HG03108 (cell line): ENCODE measurements at regions not wholly inside any gene's neighbourhood (a gene's known extent, or its start where the extent isn't known, plus 50 kb on each side); places are given as distances from the start of the nearest gene placed in this dataset.
"Not testable (repeated sequence)": the region's sequence is repeated elsewhere in the genome, so short reads cannot be mapped to it uniquely, and the experiment has no call there.

Experiments used
- ATAC-seq: cut with Tn5 transposase; IDR thresholded peaks from one replicate; pipeline ENCODE4 v1.9.1; 2021; ENCODE audit warnings: moderate library complexity; ENCODE audit not compliant: unreplicated experiment

GRCh38 chr5:82959466-82959865 lies 117.7 kb downstream of the TMEM167A start:
- ATAC-seq = no peak

GRCh38 chr5:82956600-82956999 lies 120.6 kb downstream of the TMEM167A start:
- no peak for ATAC-seq

GRCh38 chr5:82952326-82952725 lies 124.9 kb downstream of the TMEM167A start:
- ATAC-seq = no peak

GRCh38 chr5:82944267-82944666 lies 132.9 kb downstream of the TMEM167A start:
- not testable (repeated sequence) for ATAC-seq

GRCh38 chr5:82942083-82942881 lies 134.9 kb downstream of the TMEM167A start:
- ATAC-seq = no peak

- ATAC-seq = no peak
Observed at GRCh38 chr5:82938901-82939725, 138.1 kb downstream of the TMEM167A start.

- ATAC-seq = not testable (repeated sequence)
Observed at GRCh38 chr5:82932473-82933220, 144.5 kb downstream of the TMEM167A start.

- no peak for ATAC-seq
Observed at GRCh38 chr5:82931110-82931509, 146.1 kb downstream of the TMEM167A start.

GRCh38 chr5:82925061-82925411 lies 152.2 kb downstream of the TMEM167A start:
- ATAC-seq = no peak

- no peak for ATAC-seq
Observed at GRCh38 chr5:82924226-82925060, 152.8 kb downstream of the TMEM167A start.

- ATAC-seq = no peak
Observed at GRCh38 chr5:82922086-82922734, 155.0 kb downstream of the TMEM167A start.

GRCh38 chr5:82918311-82919031 lies 158.7 kb downstream of the TMEM167A start:
- ATAC-seq = no peak

GRCh38 chr5:82917584-82917983 lies 159.6 kb downstream of the TMEM167A start:
- no peak for ATAC-seq

- no peak for ATAC-seq
Observed at GRCh38 chr5:82913971-82914370, 163.2 kb downstream of the TMEM167A start.

GRCh38 chr5:82912462-82912861 lies 164.7 kb downstream of the TMEM167A start:
- no peak for ATAC-seq

- no peak for ATAC-seq
Observed at GRCh38 chr5:82911910-82912309, 165.3 kb downstream of the TMEM167A start.

GRCh38 chr5:82910905-82911304 lies 166.3 kb downstream of the TMEM167A start:
- ATAC-seq = no peak

GRCh38 chr5:82910491-82910890 lies 166.7 kb downstream of the TMEM167A start:
- no peak for ATAC-seq

- no peak for ATAC-seq
Observed at GRCh38 chr5:82909771-82910170, 167.4 kb downstream of the TMEM167A start.
